ENCODE measurements at regions not wholly inside any gene's neighbourhood (a gene's known extent, or its start where the extent isn't known, plus 50 kb on each side); places are given as distances from the start of the nearest gene placed in this dataset.

DNA sequence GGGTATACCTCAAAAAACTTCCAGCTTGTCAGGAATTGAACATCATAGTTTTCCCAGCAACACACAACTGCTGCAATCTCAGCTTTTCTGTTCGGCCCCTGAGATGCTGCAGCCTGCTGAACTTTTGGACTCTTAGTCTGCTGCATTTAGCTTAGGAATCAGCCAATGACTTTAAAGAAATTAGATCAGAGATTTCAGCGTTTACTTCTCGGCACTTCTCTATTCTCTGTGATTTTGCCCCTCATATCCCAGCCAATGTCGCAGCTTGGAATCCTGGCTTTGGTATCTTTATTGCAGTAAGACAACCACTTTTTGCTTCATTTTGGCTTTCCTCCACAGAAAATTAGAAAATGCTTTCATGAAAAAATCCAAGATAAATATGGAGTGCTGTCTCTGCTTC, 86.3 kb upstream of the MCTP2 start:
- TF ChIP-seq, protein P1, sequence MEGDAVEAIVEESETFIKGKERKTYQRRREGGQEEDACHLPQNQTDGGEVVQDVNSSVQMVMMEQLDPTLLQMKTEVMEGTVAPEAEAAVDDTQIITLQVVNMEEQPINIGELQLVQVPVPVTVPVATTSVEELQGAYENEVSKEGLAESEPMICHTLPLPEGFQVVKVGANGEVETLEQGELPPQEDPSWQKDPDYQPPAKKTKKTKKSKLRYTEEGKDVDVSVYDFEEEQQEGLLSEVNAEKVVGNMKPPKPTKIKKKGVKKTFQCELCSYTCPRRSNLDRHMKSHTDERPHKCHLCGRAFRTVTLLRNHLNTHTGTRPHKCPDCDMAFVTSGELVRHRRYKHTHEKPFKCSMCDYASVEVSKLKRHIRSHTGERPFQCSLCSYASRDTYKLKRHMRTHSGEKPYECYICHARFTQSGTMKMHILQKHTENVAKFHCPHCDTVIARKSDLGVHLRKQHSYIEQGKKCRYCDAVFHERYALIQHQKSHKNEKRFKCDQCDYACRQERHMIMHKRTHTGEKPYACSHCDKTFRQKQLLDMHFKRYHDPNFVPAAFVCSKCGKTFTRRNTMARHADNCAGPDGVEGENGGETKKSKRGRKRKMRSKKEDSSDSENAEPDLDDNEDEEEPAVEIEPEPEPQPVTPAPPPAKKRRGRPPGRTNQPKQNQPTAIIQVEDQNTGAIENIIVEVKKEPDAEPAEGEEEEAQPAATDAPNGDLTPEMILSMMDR (IDR thresholded peaks at IDR 0.05) = no peak
- TF ChIP-seq POLR2A (IDR thresholded peaks at IDR 0.05) = no peak

Measured in testis (tissue), 2 donors.